ENCODE measurements at regions not wholly inside any gene's neighbourhood (a gene's known extent, or its start where the extent isn't known, plus 50 kb on each side); places are given as distances from the start of the nearest gene placed in this dataset.

DNA sequence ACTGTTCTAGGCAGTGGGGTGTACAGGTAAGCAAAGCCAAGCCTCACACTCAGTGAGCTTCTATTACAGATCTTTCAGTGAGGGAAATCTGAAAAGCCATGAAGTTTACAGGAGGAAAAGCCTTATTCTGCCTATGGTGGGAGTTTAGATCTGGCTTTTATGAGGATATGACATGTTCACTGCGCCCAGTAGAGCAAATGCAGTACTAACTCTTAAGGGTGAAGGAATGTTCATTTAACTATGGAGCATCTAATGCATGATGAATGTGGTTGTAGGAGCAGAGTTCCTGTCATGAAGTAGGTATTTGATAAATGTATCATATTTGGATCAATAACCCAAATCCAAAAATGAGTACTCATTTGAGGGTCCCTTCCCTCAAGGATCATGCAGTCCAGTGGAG is 230.2 kb upstream of the PAPPA start:
- WGBS (ENCODE audit: extremely low coverage, insufficient coverage, low lambda C conversion rate): no CpG with 5 or more reads among the region's 1 CpG
- Histone ChIP-seq H3K4me2 (ENCODE audit: low read length) (no peak overlapping the region), H3K27me3 (ENCODE audit: insufficient read depth, low read length, poor library complexity) (no peaks in the 10 kb centered on the region), H4K5ac (ENCODE audit: low read length) (no peak overlapping the region), H3K18ac (ENCODE audit: low read length) (no peak overlapping the region), H3K4me1 (ENCODE audit: control insufficient read depth, low read depth, low read length) (no peaks in the 10 kb centered on the region), H3K36me3 (ENCODE audit: control insufficient read depth, insufficient read depth, low read length) (no peaks in the 10 kb centered on the region), H2BK5ac (ENCODE audit: low read length) (no peak overlapping the region), H2BK15ac (replicated peaks; ENCODE audit: low read depth) (no peak overlapping the region), H3K27ac (ENCODE audit: low read depth, low read length) (no peak overlapping the region), H3K9ac (ENCODE audit: low read length) (no peak overlapping the region), H2BK120ac (ENCODE audit: low read depth, low read length) (no peak overlapping the region), H4K8ac (ENCODE audit: low read depth, low read length) (no peak overlapping the region), H3K56ac (ENCODE audit: low read length) (no peak overlapping the region), H2AK5ac (ENCODE audit: low read length) (no peak overlapping the region), H3K23ac (ENCODE audit: low read length) (no peak overlapping the region), H3K4me3 (ENCODE audit: low read length) (no peak overlapping the region), H3K4ac (ENCODE audit: low read depth, low read length) (no peak overlapping the region), H3K79me2 (ENCODE audit: control insufficient read depth, insufficient read depth, low read length) (no peaks in the 10 kb centered on the region), H3K79me1 (ENCODE audit: low read length) (no peaks in the 10 kb centered on the region)
- DNase-seq: no peak

DNA sequence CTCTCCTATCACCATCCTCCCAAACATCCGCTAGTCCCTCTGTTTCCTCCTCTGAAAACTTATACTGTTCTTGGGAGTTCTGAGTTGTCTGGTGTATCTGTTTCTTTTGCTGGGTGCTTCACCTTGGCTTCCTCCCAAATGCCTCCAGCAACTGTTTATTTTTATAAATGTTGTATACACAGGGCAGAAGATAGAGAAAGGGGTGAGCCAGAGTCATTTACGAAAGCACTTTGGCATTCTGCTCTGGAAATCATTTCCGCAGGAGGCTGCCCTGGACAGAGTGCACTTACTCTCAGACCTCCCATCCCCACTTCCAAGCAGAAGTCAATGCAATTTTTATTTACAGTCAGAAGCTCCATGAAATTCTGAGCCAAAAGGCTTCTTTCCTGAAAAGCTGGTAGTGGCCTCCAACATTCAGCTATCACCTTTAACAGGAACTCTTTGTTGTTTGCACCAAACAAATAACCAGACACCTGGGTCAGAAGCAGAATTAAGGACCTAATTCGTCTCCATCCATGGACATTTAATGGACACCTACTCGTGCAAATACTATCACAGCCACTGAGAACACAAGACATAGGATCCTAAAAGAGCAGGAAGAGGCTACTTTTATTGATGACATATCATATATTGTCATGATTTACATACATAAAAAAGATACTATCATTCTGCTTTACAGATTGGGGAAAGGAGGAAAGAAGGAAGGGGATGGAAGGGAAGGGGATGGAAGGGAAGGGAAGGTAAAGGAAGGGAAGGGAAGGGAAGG is 229.5 kb upstream of the PAPPA start:
- WGBS (ENCODE audit: extremely low coverage, insufficient coverage, low lambda C conversion rate): no CpG with 5 or more reads among the region's 5 CpGs

DNA sequence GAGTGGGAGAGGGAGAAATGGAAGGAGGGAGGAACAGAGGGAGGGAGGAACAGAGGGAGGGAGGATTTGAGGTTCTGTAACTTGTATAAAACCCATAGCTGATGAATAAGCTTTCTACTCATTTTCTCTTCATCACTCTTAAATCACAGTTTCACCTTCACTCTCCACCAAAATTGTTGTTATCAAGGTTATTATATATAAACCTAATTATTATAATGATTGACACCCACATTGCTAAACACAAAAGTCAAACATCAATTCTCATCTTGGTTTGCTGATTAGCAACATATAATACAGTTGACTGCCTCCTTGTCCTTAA is 229.0 kb upstream of the PAPPA start:
- Histone ChIP-seq H3K4me1 (ENCODE audit: control insufficient read depth, low read depth, low read length) (no peaks in the 10 kb centered on the region), H3K36me3 (ENCODE audit: control insufficient read depth, insufficient read depth, low read length) (no peaks in the 10 kb centered on the region), H3K79me1 (ENCODE audit: low read length) (no peaks in the 10 kb centered on the region), H3K9ac (ENCODE audit: low read length) (no peak overlapping the region), H3K56ac (ENCODE audit: low read length) (no peak overlapping the region), H3K27ac (ENCODE audit: low read depth, low read length) (no peak overlapping the region), H2BK120ac (ENCODE audit: low read depth, low read length) (no peak overlapping the region), H2BK15ac (replicated peaks; ENCODE audit: low read depth) (no peak overlapping the region), H3K4me2 (ENCODE audit: low read length) (no peak overlapping the region), H3K18ac (ENCODE audit: low read length) (no peak overlapping the region), H4K8ac (ENCODE audit: low read depth, low read length) (no peak overlapping the region), H4K5ac (ENCODE audit: low read length) (no peak overlapping the region), H3K23ac (ENCODE audit: low read length) (no peak overlapping the region), H3K4me3 (ENCODE audit: low read length) (no peak overlapping the region), H3K4ac (ENCODE audit: low read depth, low read length) (no peak overlapping the region), H2BK5ac (ENCODE audit: low read length) (no peak overlapping the region), H3K27me3 (ENCODE audit: insufficient read depth, low read length, poor library complexity) (no peaks in the 10 kb centered on the region), H2AK5ac (ENCODE audit: low read length) (no peak overlapping the region), H3K79me2 (ENCODE audit: control insufficient read depth, insufficient read depth, low read length) (no peaks in the 10 kb centered on the region)
- DNase-seq: no peak

More for the DNA sequence above, 229.5 kb upstream of the PAPPA start:
- no peak overlapping the region for H2AK5ac ChIP-seq (ENCODE audit: low read length)
- H3K4me2 ChIP-seq (ENCODE audit: low read length): no peak overlapping the region
- DNase-seq: no peak
- H3K4me3 ChIP-seq (ENCODE audit: low read length): no peak overlapping the region
- no peak overlapping the region for H4K5ac ChIP-seq (ENCODE audit: low read length)
- H3K4me1 ChIP-seq (ENCODE audit: control insufficient read depth, low read depth, low read length): no peaks in the 10 kb centered on the region
- no peak overlapping the region for H3K9ac ChIP-seq (ENCODE audit: low read length)
- H4K8ac ChIP-seq (ENCODE audit: low read depth, low read length): no peak overlapping the region
- H2BK5ac ChIP-seq (ENCODE audit: low read length): no peak overlapping the region
- H3K79me2 ChIP-seq (ENCODE audit: control insufficient read depth, insufficient read depth, low read length): no peaks in the 10 kb centered on the region
- no peaks in the 10 kb centered on the region for H3K36me3 ChIP-seq (ENCODE audit: control insufficient read depth, insufficient read depth, low read length)
- H3K27me3 ChIP-seq (ENCODE audit: insufficient read depth, low read length, poor library complexity): no peaks in the 10 kb centered on the region
- H2BK120ac ChIP-seq (ENCODE audit: low read depth, low read length): no peak overlapping the region
- no peaks in the 10 kb centered on the region for H3K79me1 ChIP-seq (ENCODE audit: low read length)
- H3K4ac ChIP-seq (ENCODE audit: low read depth, low read length): no peak overlapping the region
- no peak overlapping the region for H3K56ac ChIP-seq (ENCODE audit: low read length)
- no peak overlapping the region for H3K18ac ChIP-seq (ENCODE audit: low read length)
- no peak overlapping the region for H2BK15ac ChIP-seq (replicated peaks; ENCODE audit: low read depth)
- H3K23ac ChIP-seq (ENCODE audit: low read length): no peak overlapping the region
- H3K27ac ChIP-seq (ENCODE audit: low read depth, low read length): no peak overlapping the region

DNA sequence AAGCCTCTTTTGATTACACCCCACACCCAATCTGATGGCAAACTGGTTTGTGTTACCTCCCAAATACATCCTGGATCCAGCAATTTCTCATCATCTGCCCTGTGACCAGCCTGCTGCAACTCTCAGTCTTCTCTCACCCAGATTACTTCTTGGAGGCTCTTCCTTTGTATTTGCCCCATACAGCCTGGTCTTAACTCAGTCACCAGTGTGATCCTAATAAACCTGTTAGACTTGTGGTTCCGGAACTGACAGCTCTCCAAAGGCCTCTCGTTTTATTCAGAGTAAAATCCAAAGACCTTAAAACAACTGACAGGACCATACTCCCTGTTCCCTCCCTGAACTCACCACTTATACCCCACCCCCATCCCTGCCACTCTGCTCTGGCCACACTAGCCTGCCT is 228.2 kb upstream of the PAPPA start:
- H3K9ac ChIP-seq (ENCODE audit: low read length): no peak overlapping the region

DNA sequence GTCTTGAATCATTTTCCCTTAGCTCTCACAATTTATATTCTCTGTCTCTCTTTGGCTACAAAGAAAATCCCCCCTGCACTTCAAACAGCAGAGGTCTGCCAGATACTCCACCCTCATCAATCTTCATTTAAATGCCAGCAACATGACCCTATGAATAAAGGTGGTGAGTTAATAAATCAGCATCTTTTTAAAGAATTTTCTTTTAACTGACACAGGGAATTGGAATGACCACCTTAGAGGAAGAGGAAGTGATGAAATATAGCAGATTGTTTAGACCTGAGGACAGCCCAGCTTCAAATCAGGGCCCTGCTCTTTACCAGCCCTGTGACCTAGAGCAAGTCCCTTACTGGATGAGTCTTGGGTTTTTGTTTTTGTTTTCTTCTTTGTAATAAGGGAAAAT is 223.1 kb upstream of the PAPPA start:
- DNase-seq: peak; percentile 8

More for the DNA sequence above, 228.2 kb upstream of the PAPPA start:
- H2AK5ac ChIP-seq (ENCODE audit: low read length): no peak overlapping the region
- no peak overlapping the region for H2BK15ac ChIP-seq (replicated peaks; ENCODE audit: low read depth)
- H3K27me3 ChIP-seq (ENCODE audit: insufficient read depth, low read length, poor library complexity): no peaks in the 10 kb centered on the region
- H3K56ac ChIP-seq (ENCODE audit: low read length): no peak overlapping the region
- no peaks in the 10 kb centered on the region for H3K79me2 ChIP-seq (ENCODE audit: control insufficient read depth, insufficient read depth, low read length)
- no peak overlapping the region for H3K18ac ChIP-seq (ENCODE audit: low read length)
- H3K4me1 ChIP-seq (ENCODE audit: control insufficient read depth, low read depth, low read length): no peaks in the 10 kb centered on the region
- H3K36me3 ChIP-seq (ENCODE audit: control insufficient read depth, insufficient read depth, low read length): no peaks in the 10 kb centered on the region
- WGBS (ENCODE audit: extremely low coverage, insufficient coverage, low lambda C conversion rate): no CpG with 5 or more reads among the region's 2 CpGs
- H3K4me2 ChIP-seq (ENCODE audit: low read length): no peak overlapping the region
- H4K8ac ChIP-seq (ENCODE audit: low read depth, low read length): no peak overlapping the region
- no peaks in the 10 kb centered on the region for H3K79me1 ChIP-seq (ENCODE audit: low read length)
- no peak overlapping the region for H3K23ac ChIP-seq (ENCODE audit: low read length)
- DNase-seq: no peak
- no peak overlapping the region for H2BK120ac ChIP-seq (ENCODE audit: low read depth, low read length)
- no peak overlapping the region for H3K27ac ChIP-seq (ENCODE audit: low read depth, low read length)
- H2BK5ac ChIP-seq (ENCODE audit: low read length): no peak overlapping the region
- no peak overlapping the region for H3K4me3 ChIP-seq (ENCODE audit: low read length)
- H4K5ac ChIP-seq (ENCODE audit: low read length): no peak overlapping the region
- H3K4ac ChIP-seq (ENCODE audit: low read depth, low read length): no peak overlapping the region

DNA sequence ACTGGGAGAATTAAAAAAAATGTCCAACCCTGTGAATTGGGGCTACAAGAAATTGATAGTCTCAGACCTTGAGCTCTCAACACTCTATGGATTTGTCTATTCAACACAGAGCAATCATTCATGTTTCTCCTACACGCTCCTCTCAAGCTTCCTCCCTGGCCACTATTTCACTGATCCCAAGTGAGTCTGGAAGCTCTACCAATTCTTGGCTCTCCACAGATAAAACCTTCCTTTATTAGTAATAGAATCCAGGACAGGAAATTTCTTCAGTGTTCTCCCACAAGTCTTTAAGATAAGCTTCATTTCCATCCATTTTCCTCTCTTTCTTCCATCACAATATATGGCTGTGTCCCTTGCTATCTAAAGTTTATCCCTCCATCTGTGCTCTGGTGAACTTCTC is 215.1 kb upstream of the PAPPA start:
- Histone ChIP-seq H3K79me1 (ENCODE audit: low read length) (no peaks in the 10 kb centered on the region), H3K56ac (ENCODE audit: low read length) (no peak overlapping the region), H2BK15ac (replicated peaks; ENCODE audit: low read depth) (no peak overlapping the region), H3K9ac (ENCODE audit: low read length) (no peak overlapping the region), H4K8ac (ENCODE audit: low read depth, low read length) (no peak overlapping the region), H3K27ac (ENCODE audit: low read depth, low read length) (no peak overlapping the region), H3K4me3 (ENCODE audit: low read length) (no peak overlapping the region), H3K36me3 (ENCODE audit: control insufficient read depth, insufficient read depth, low read length) (no peaks in the 10 kb centered on the region), H4K5ac (ENCODE audit: low read length) (no peak overlapping the region), H3K4me2 (ENCODE audit: low read length) (no peak overlapping the region), H3K4me1 (ENCODE audit: control insufficient read depth, low read depth, low read length) (no peaks in the 10 kb centered on the region), H2AK5ac (ENCODE audit: low read length) (no peak overlapping the region), H3K27me3 (ENCODE audit: insufficient read depth, low read length, poor library complexity) (no peaks in the 10 kb centered on the region), H2BK120ac (ENCODE audit: low read depth, low read length) (no peak overlapping the region), H3K79me2 (ENCODE audit: control insufficient read depth, insufficient read depth, low read length) (no peaks in the 10 kb centered on the region), H3K4ac (ENCODE audit: low read depth, low read length) (no peak overlapping the region), H3K23ac (ENCODE audit: low read length) (peak overlapping the region; percentile 57), H2BK5ac (ENCODE audit: low read length) (no peak overlapping the region), H3K18ac (ENCODE audit: low read length) (no peak overlapping the region)
- no peak for DNase-seq
- WGBS (ENCODE audit: extremely low coverage, insufficient coverage, low lambda C conversion rate): no CpG with 5 or more reads among the region's 1 CpG

More for the DNA sequence above, 223.1 kb upstream of the PAPPA start:
- no peak overlapping the region for H3K4ac ChIP-seq (ENCODE audit: low read depth, low read length)
- no peak overlapping the region for H2BK120ac ChIP-seq (ENCODE audit: low read depth, low read length)
- H3K4me3 ChIP-seq (ENCODE audit: low read length): no peak overlapping the region
- no peak overlapping the region for H4K5ac ChIP-seq (ENCODE audit: low read length)
- no peaks in the 10 kb centered on the region for H3K36me3 ChIP-seq (ENCODE audit: control insufficient read depth, insufficient read depth, low read length)
- H3K18ac ChIP-seq (ENCODE audit: low read length): no peak overlapping the region
- peak overlapping the region; percentile 96 for H4K8ac ChIP-seq (ENCODE audit: low read depth, low read length)
- no peak overlapping the region for H3K23ac ChIP-seq (ENCODE audit: low read length)
- no peak overlapping the region for H2BK5ac ChIP-seq (ENCODE audit: low read length)
- no peaks in the 10 kb centered on the region for H3K79me2 ChIP-seq (ENCODE audit: control insufficient read depth, insufficient read depth, low read length)
- no peak overlapping the region for H3K27ac ChIP-seq (ENCODE audit: low read depth, low read length)
- no peaks in the 10 kb centered on the region for H3K4me1 ChIP-seq (ENCODE audit: control insufficient read depth, low read depth, low read length)
- H3K56ac ChIP-seq (ENCODE audit: low read length): no peak overlapping the region
- H3K9ac ChIP-seq (ENCODE audit: low read length): no peak overlapping the region
- H2BK15ac ChIP-seq (replicated peaks; ENCODE audit: low read depth): no peak overlapping the region
- H3K4me2 ChIP-seq (ENCODE audit: low read length): no peak overlapping the region
- H3K27me3 ChIP-seq (ENCODE audit: insufficient read depth, low read length, poor library complexity): no peaks in the 10 kb centered on the region
- H2AK5ac ChIP-seq (ENCODE audit: low read length): no peak overlapping the region
- no peaks in the 10 kb centered on the region for H3K79me1 ChIP-seq (ENCODE audit: low read length)
